Ectodermal cell (in vitro differentiated cells): ENCODE measurements at regions not wholly inside any gene's neighbourhood (a gene's known extent, or its start where the extent isn't known, plus 50 kb on each side); places are given as distances from the start of the nearest gene placed in this dataset.

Source experiments
- H3K27ac ChIP-seq: 2 replicates; pipeline ENCODE4 v1.7.0; 2013; ENCODE audit warnings: mild to moderate bottlenecking, low read depth, low read length; ENCODE audit not compliant: insufficient read depth, poor library complexity, severe bottlenecking
- H3K27me3 ChIP-seq: 2 replicates; pipeline ENCODE4 v1.7.0; 2013; ENCODE audit warnings: mild to moderate bottlenecking, low read length; ENCODE audit not compliant: insufficient read depth, control insufficient read depth, poor library complexity, severe bottlenecking
- H3K36me3 ChIP-seq: one replicate; pipeline ENCODE4 v1.7.0; 2013; ENCODE audit warnings: low read length; ENCODE audit not compliant: control insufficient read depth, insufficient read depth
- H3K4me1 ChIP-seq: one replicate; pipeline ENCODE4 v1.7.0; 2013; ENCODE audit warnings: low read length; ENCODE audit not compliant: control insufficient read depth, insufficient read depth
- H3K4me3 ChIP-seq: 2 replicates; pipeline ENCODE4 v1.7.0; 2013; ENCODE audit warnings: low read depth, low read length, control low read depth; ENCODE audit not compliant: insufficient read depth
- H3K9me3 ChIP-seq: 2 replicates; pipeline ENCODE4 v1.7.0; 2013; ENCODE audit warnings: mild to moderate bottlenecking, low read length, moderate library complexity; ENCODE audit not compliant: control insufficient read depth
- WGBS, 2 experiments: methylation state at CpG; one replicate each; pipeline ENCODE4 v1.1.7; 2013; ENCODE audit warnings: missing lambda C conversion rate in 2 of 2; 5-methylcytosine and 5-hydroxymethylcytosine counted together

DNA sequence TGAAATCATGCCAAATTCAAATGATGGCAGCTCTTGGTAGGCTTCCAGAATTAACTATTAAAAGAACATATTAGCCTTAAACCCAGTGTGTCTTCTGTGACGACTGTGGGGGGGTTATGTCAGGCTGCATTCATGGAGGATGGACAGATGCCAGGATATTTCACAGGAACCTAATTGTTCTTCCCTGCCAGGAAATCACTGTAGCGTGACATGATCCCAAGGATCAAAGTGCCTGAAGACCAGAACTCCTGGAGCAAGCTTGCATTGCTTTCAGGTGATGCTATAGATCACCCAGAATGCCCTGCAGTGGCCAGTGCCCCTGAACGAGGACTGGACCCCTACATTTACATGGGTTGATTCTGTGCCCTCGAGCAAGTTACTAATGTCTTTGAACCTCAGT, 1093.0 kb upstream of the TENM3 start:
- peaks cover 3% of the 10 kb centered on the region for H3K4me1 ChIP-seq
- H3K27me3 ChIP-seq: no peaks in the 10 kb centered on the region
- no peaks in the 10 kb centered on the region for H3K9me3 ChIP-seq
- no peak overlapping the region for H3K4me3 ChIP-seq
- H3K36me3 ChIP-seq: no peaks in the 10 kb centered on the region
- 89 to 92% methylated on average over 3 to 4 of the region's 4 CpGs for WGBS, 2 experiments
- H3K27ac ChIP-seq: no peak overlapping the region

DNA sequence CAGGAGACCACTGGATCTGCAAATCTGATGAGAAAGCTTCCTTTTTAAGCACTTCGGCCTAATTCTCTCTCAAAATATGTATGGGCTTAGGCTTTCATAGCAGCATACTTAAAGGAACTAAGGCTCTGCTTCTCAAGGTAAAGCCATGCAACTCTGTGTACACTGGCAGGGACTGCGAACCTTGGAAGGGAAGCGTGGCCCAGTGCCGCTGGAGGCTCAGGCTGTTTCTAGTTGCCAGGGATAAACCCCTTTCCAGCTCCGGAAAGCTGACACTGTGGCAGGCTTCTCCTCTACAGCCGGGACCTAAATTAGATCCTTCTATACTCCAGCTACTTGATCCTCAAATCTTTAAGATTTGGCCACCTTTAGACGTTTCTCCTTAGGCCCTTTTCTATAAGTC, 1091.3 kb upstream of the TENM3 start:
- peaks cover 3% of the 10 kb centered on the region for H3K4me1 ChIP-seq
- no peak overlapping the region for H3K4me3 ChIP-seq
- H3K9me3 ChIP-seq: no peaks in the 10 kb centered on the region
- H3K36me3 ChIP-seq: no peaks in the 10 kb centered on the region
- no peaks in the 10 kb centered on the region for H3K27me3 ChIP-seq
- 85 to 90% methylated on average over 6 to 7 of the region's 7 CpGs for WGBS, 2 experiments
- H3K27ac ChIP-seq: no peak overlapping the region

GRCh38 chr4:181157647-181158046, 1085.6 kb upstream of the TENM3 start:
- WGBS, 2 experiments: 79 to 80% methylated on average over 2 to 4 of the region's 4 CpGs
- no peaks in the 10 kb centered on the region for H3K27me3 ChIP-seq
- H3K9me3 ChIP-seq: no peaks in the 10 kb centered on the region
- H3K4me3 ChIP-seq: no peak overlapping the region
- no peak overlapping the region for H3K27ac ChIP-seq
- no peaks in the 10 kb centered on the region for H3K36me3 ChIP-seq
- no peaks in the 10 kb centered on the region for H3K4me1 ChIP-seq

DNA sequence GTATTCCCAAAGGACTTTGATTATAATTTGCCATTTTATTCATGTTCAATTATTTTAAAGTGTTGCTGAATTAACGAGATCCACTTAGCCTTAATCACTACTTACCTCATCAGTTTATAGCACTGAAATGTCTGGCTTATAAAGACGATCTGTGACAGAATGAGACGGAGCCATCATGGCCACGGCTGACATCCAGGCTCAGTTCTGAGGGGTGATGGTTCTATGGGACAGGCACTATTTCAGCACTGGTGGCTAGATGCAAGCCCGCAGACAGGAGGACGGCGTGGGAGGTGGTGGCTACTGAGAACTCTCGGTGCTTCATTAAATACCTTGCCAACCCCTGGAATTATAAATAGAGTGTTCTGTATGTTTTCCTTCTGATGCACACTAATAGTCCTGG, 1084.2 kb upstream of the TENM3 start:
- H3K36me3 ChIP-seq: no peaks in the 10 kb centered on the region
- no peak overlapping the region for H3K27ac ChIP-seq
- H3K9me3 ChIP-seq: no peaks in the 10 kb centered on the region
- 94 to 97% methylated on average over 8 of the region's 8 CpGs for WGBS, 2 experiments
- H3K27me3 ChIP-seq: no peaks in the 10 kb centered on the region
- H3K4me1 ChIP-seq: no peaks in the 10 kb centered on the region
- no peak overlapping the region for H3K4me3 ChIP-seq

DNA sequence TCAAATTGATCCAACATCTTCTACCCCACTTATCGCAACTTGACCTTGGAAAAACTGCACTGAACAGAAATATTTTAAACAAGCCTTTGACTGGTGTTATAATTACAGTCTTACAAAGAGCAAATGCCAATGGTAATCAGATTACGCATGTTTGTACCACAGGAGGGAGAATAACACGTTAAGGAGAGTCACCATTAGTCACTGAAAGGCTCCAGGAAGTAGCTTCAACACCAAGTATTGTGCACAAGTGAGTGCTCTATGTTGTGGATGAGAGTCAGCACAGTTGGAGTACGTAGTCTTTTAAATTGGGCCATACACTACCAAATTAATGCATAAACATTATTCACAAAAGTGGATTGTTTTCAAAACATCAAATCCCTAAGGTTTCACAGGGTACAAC, 1081.5 kb upstream of the TENM3 start:
- 43 to 48% methylated on average over 4 of the region's 4 CpGs for WGBS, 2 experiments

DNA sequence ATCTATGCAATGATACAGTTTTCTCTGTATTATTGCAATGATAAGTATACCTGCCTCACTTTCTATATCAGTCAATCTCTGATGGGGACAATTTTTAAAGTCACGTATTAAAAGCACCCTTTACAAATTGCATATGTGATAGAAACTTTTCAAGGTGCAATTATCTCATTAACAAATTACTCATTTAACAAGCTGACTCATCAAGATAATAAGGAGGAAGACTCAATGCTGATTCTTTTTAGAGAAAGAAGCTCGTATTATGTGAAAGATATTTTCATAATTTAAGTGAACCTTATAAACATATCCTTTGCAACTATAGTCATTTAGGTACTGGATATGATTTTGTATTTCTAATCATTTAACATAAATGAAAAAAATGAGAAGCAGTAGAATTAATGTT, 1080.9 kb upstream of the TENM3 start:
- no peaks in the 10 kb centered on the region for H3K36me3 ChIP-seq
- WGBS, 2 experiments: 91% methylated on average over 1 of the region's 2 CpGs; no CpG with 5 or more reads in 1 of the 2 experiments

More for the DNA sequence above, 1081.5 kb upstream of the TENM3 start:
- Histone ChIP-seq H3K4me1 (no peaks in the 10 kb centered on the region), H3K27ac (no peak overlapping the region), H3K4me3 (no peak overlapping the region), H3K27me3 (no peaks in the 10 kb centered on the region), H3K9me3 (no peaks in the 10 kb centered on the region), H3K36me3 (no peaks in the 10 kb centered on the region)

GRCh38 chr4:181162676-181163075, 1080.5 kb upstream of the TENM3 start:
- Histone ChIP-seq H3K4me3 (no peak overlapping the region), H3K4me1 (no peaks in the 10 kb centered on the region), H3K27me3 (no peaks in the 10 kb centered on the region), H3K9me3 (no peaks in the 10 kb centered on the region), H3K27ac (no peak overlapping the region), H3K36me3 (no peaks in the 10 kb centered on the region)
- 94 to 97% methylated on average over 5 to 6 of the region's 6 CpGs for WGBS, 2 experiments

More for the DNA sequence above, 1080.9 kb upstream of the TENM3 start:
- Histone ChIP-seq H3K4me3 (no peak overlapping the region), H3K27ac (no peak overlapping the region), H3K9me3 (no peaks in the 10 kb centered on the region), H3K4me1 (no peaks in the 10 kb centered on the region), H3K27me3 (no peaks in the 10 kb centered on the region)

GRCh38 chr4:181166742-181167399, 1076.3 kb upstream of the TENM3 start:
- Histone ChIP-seq H3K4me3 (no peak overlapping the region), H3K4me1 (no peaks in the 10 kb centered on the region), H3K27ac (no peak overlapping the region), H3K36me3 (no peaks in the 10 kb centered on the region), H3K27me3 (no peaks in the 10 kb centered on the region), H3K9me3 (no peaks in the 10 kb centered on the region)
- 30% methylated on average over 3 of the region's 6 CpGs; no CpG with 5 or more reads in 1 of the 2 experiments for WGBS, 2 experiments

DNA sequence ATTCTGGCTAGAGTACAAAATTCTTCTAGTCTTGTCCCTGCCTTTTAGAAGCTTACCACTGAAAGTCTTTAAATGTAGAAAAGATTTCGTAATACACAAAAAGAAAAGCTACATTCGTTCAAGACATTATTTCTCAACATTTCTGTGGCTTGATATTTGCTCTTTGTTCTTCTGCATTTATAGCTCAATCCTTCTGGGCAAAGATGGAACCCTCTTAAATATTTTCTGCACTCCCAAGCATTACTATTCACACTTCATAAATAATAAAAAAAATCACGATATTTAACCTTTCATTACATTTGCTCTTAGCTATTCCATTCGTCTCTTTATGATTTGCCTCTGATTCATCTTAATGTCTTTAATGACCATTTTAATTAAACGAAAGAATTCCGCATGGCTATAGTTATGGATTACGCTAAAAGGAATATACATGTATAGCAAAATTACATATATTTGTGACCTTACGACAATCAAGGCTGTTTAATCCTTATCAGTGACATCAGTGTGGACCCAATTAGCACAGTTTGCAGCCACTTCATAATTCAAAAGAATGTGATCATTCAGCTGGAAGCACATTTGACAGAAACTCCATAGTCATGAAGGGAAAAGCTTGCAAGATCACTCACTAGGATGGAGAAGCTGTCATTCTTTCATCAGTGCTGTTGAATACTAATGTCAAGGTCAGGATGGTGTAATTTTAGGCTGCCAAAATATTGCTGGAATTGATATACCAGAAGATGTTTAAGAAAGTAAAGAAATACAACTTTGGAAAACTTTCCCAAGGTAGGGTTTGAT, 1075.0 kb upstream of the TENM3 start:
- 90 to 94% methylated on average over 5 to 8 of the region's 8 CpGs for WGBS, 2 experiments
- H3K27ac ChIP-seq: no peak overlapping the region
- no peaks in the 10 kb centered on the region for H3K4me1 ChIP-seq
- H3K27me3 ChIP-seq: no peaks in the 10 kb centered on the region
- H3K9me3 ChIP-seq: no peaks in the 10 kb centered on the region
- H3K36me3 ChIP-seq: no peaks in the 10 kb centered on the region
- H3K4me3 ChIP-seq: no peak overlapping the region

DNA sequence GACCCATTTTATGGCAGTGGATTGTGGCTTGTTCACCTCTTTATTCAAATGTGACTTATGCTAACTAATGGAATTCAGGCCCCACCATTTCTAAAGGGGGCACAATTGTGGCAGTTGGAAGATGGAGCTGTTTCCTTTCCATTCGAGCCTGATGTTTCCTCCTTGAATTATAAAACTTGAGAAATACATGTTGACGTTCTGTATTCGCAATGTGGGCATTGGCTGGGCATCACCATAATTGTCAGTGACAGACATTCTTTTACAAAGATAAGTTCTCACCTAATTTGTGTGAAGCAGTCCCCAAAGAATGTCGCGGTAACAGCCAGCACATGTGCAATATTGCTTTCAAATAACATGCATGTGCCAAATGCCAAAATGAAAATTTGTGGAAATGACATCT, 1070.2 kb upstream of the TENM3 start:
- Histone ChIP-seq H3K36me3 (no peaks in the 10 kb centered on the region), H3K27ac (no peak overlapping the region)
- WGBS, 2 experiments: 84 to 96% methylated on average over 5 of the region's 5 CpGs

More for the DNA sequence above, 1070.2 kb upstream of the TENM3 start:
- Histone ChIP-seq H3K27me3 (no peaks in the 10 kb centered on the region), H3K4me1 (no peaks in the 10 kb centered on the region), H3K4me3 (no peak overlapping the region), H3K9me3 (no peaks in the 10 kb centered on the region)
